GM19099 (cell line): ENCODE measurements at regions not wholly inside any gene's neighbourhood (a gene's known extent, or its start where the extent isn't known, plus 50 kb on each side); places are given as distances from the start of the nearest gene placed in this dataset.

Experiments
- POLR2A ChIP-seq: IDR thresholded peaks from 3 replicates; pipeline ENCODE4 v1.6.1; 2011; ENCODE audit warnings: low read depth; ENCODE audit not compliant: insufficient read length; ENCODE audit errors: extremely low read depth

GRCh38 chr5:71810471-71811195, 91.6 kb downstream of the CARTPT start:
- no peak for TF ChIP-seq POLR2A

GRCh38 chr5:71811779-71812178, 92.7 kb downstream of the CARTPT start:
- no peak for TF ChIP-seq POLR2A

- TF ChIP-seq POLR2A, result no peak
These were observed 97.2 kb downstream of the CARTPT start for GRCh38 chr5:71816307-71816706.

GRCh38 chr5:71817891-71818290, 98.8 kb downstream of the CARTPT start:
- TF ChIP-seq POLR2A, result no peak

GRCh38 chr5:71821029-71821428, 102.0 kb downstream of the CARTPT start:
- no peak for TF ChIP-seq POLR2A

- TF ChIP-seq POLR2A, result no peak
These were observed 106.9 kb downstream of the CARTPT start for GRCh38 chr5:71825992-71826391.

GRCh38 chr5:71828291-71829040, 109.4 kb downstream of the CARTPT start:
- no peak for TF ChIP-seq POLR2A

- TF ChIP-seq POLR2A, result no peak
These were observed 110.1 kb downstream of the CARTPT start for GRCh38 chr5:71829206-71829605.

- TF ChIP-seq POLR2A, result no peak
These were observed 111.8 kb downstream of the CARTPT start for GRCh38 chr5:71830681-71831539.

GRCh38 chr5:71832812-71833715, 114.0 kb downstream of the CARTPT start:
- no peak for TF ChIP-seq POLR2A

- no peak for TF ChIP-seq POLR2A
These were observed 115.5 kb downstream of the CARTPT start for GRCh38 chr5:71834601-71835000.

GRCh38 chr5:71836084-71836483, 117.0 kb downstream of the CARTPT start:
- no peak for TF ChIP-seq POLR2A

GRCh38 chr5:71836559-71837112, 117.6 kb downstream of the CARTPT start:
- no peak for TF ChIP-seq POLR2A

- no peak for TF ChIP-seq POLR2A
These were observed 119.2 kb downstream of the CARTPT start for GRCh38 chr5:71838286-71838685.
